ENCODE measurements at regions not wholly inside any gene's neighbourhood (a gene's known extent, or its start where the extent isn't known, plus 50 kb on each side); places are given as distances from the start of the nearest gene placed in this dataset.

DNA sequence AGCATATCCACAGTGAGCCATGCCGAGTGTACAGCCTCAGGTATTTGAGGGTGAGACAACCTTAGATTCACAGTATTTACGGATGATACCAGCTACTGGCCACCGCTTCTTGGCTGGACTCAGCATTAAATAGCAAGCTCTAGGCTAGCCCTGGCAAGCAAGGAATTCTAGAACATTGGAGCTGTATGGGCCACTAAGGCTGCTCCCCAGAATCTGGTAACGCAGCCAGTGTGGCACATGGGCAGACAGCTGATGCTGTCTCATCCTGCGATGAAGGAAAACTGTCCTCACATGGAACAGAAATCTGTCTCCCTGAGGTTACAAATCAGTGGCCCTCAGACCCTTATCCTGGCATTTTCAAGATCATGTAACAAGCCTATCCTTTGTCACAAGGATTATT is 57.6 kb upstream of the RGMA start:
- Histone ChIP-seq H3K79me1 (replicated peaks; ENCODE audit: low read length, poor library complexity, severe bottlenecking) (no peaks in the 10 kb centered on the region), H4K8ac (ENCODE audit: low read length) (no peak overlapping the region), H3K36me3 (ENCODE audit: control insufficient read depth in 1 of 2, insufficient read depth in 2 of 2, low read depth in 1 of 2, low read length in 2 of 2) (no peaks in the 10 kb centered on the region), H3K27ac (ENCODE audit: low read length, poor library complexity, severe bottlenecking) (no peak overlapping the region), H2BK120ac (ENCODE audit: low read depth, low read length) (no peak overlapping the region), H3K4me1 (ENCODE audit: control insufficient read depth, insufficient read depth, low read depth, low read length) (no peaks in the 10 kb centered on the region), H2BK12ac (ENCODE audit: low read length in 2 of 2) (no peak overlapping the region), H2AFZ (ENCODE audit: low read depth, low read length) (no peak overlapping the region), H3K4me2 (ENCODE audit: low read length, poor library complexity, severe bottlenecking) (no peak overlapping the region), H2BK15ac (ENCODE audit: low read depth, poor library complexity, severe bottlenecking) (no peak overlapping the region), H2BK5ac (ENCODE audit: low read depth, low read length, poor library complexity, severe bottlenecking) (no peak overlapping the region), H3K18ac (ENCODE audit: low read depth in 1 of 2, low read length in 2 of 2) (no peak overlapping the region), H4K91ac (ENCODE audit: low read length) (no peak overlapping the region), H3K4me3 (ENCODE audit: insufficient read depth in 1 of 2, low read depth in 1 of 2, low read length in 2 of 2) (no peak overlapping the region), H3K9me3 (ENCODE audit: control insufficient read depth, low read length) (no peaks in the 10 kb centered on the region), H3K23ac (ENCODE audit: low read length in 2 of 2) (no peak overlapping the region), H3K27me3 (ENCODE audit: control insufficient read depth in 1 of 2, insufficient read depth in 1 of 2, low read length in 2 of 2) (no peaks in the 10 kb centered on the region), H3K9ac (ENCODE audit: low read length) (no peak overlapping the region), H3K14ac (ENCODE audit: low read length in 2 of 2) (no peak overlapping the region), H3K4ac (ENCODE audit: low read depth in 1 of 2, low read length in 2 of 2) (no peak overlapping the region), H2AK5ac (ENCODE audit: low read length, severe bottlenecking) (no peak overlapping the region)
- DNase-seq = no peak
- 91% methylated on average over 5 of the region's 5 CpGs for WGBS

DNA sequence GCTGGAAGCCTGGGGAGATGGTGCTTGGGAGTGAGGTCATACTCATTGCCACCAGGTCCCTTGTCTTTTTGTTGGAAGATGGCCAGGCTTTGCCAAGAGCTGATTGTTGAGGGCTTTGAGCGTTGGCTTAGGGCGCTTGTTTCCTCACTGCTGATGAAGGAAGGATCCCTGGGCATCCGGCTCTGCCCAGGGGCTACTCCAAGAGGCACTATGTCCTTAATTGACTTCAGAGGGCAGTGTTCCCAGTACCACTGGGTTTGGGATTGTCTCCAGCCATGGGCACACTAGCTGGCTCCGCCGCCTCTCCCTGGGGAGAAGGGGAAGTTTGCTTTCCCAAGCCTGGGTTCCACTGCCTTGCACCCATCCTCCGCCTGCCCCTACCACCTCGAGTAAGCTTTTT is 57.2 kb upstream of the RGMA start:
- DNase-seq = no peak
- Histone ChIP-seq H2BK12ac (ENCODE audit: low read length in 2 of 2) (no peak overlapping the region), H4K91ac (ENCODE audit: low read length) (no peak overlapping the region), H3K36me3 (ENCODE audit: control insufficient read depth in 1 of 2, insufficient read depth in 2 of 2, low read depth in 1 of 2, low read length in 2 of 2) (no peaks in the 10 kb centered on the region), H3K4me1 (ENCODE audit: control insufficient read depth, insufficient read depth, low read depth, low read length) (no peaks in the 10 kb centered on the region), H3K27me3 (ENCODE audit: control insufficient read depth in 1 of 2, insufficient read depth in 1 of 2, low read length in 2 of 2) (no peaks in the 10 kb centered on the region), H4K8ac (ENCODE audit: low read length) (no peak overlapping the region), H3K27ac (ENCODE audit: low read length, poor library complexity, severe bottlenecking) (no peak overlapping the region), H3K23ac (ENCODE audit: low read length in 2 of 2) (no peak overlapping the region), H3K9ac (ENCODE audit: low read length) (no peak overlapping the region), H2AFZ (ENCODE audit: low read depth, low read length) (no peak overlapping the region), H3K4ac (ENCODE audit: low read depth in 1 of 2, low read length in 2 of 2) (no peak overlapping the region), H3K79me1 (replicated peaks; ENCODE audit: low read length, poor library complexity, severe bottlenecking) (no peaks in the 10 kb centered on the region), H2AK5ac (ENCODE audit: low read length, severe bottlenecking) (no peak overlapping the region), H3K9me3 (ENCODE audit: control insufficient read depth, low read length) (no peaks in the 10 kb centered on the region), H2BK15ac (ENCODE audit: low read depth, poor library complexity, severe bottlenecking) (no peak overlapping the region), H2BK120ac (ENCODE audit: low read depth, low read length) (no peak overlapping the region), H3K4me2 (ENCODE audit: low read length, poor library complexity, severe bottlenecking) (no peak overlapping the region), H3K14ac (ENCODE audit: low read length in 2 of 2) (no peak overlapping the region), H3K4me3 (ENCODE audit: insufficient read depth in 1 of 2, low read depth in 1 of 2, low read length in 2 of 2) (no peak overlapping the region), H3K18ac (ENCODE audit: low read depth in 1 of 2, low read length in 2 of 2) (no peak overlapping the region), H2BK5ac (ENCODE audit: low read depth, low read length, poor library complexity, severe bottlenecking) (no peak overlapping the region)
- WGBS = 58% methylated on average over 7 of the region's 7 CpGs

DNA sequence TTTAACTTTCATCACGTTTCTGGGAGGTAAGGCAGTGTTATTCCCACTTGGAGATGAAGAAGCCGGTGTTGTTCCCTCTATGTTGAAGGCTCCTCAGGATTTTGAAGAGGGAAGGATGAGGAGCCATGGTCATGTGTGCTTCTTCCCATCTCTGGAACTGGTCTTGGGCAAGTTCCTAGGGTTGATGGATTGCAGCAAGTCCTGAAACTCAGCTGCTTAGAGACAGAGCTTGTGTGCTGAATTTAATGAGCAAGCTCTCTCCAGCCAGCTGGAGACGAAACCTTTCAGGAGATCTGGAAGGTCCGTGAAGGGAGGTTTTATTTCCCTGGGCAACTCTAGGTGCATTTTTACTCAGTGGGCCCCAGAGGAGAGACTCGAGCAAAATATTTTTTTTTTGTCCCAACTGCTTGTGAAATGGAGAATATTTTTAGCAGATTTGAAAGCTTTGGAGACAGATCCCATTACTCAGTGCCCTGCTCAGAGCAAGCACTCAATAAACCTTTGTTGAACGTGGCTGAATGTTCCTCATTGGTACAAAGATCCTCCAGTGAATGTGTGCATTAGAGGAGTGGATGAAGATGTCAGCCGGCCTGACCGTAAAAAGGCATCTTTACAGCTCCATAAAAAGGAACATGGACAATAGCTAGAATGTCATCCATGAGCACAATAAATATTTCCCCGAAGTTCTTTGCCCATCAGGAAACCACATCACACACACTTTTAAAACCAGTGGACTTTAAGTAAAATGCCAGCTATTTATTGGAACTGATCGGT is 55.6 kb upstream of the RGMA start:
- Histone ChIP-seq H3K36me3 (ENCODE audit: control insufficient read depth in 1 of 2, insufficient read depth in 2 of 2, low read depth in 1 of 2, low read length in 2 of 2) (no peaks in the 10 kb centered on the region), H3K18ac (ENCODE audit: low read depth in 1 of 2, low read length in 2 of 2) (no peak overlapping the region), H2BK12ac (ENCODE audit: low read length in 2 of 2) (no peak overlapping the region), H2BK15ac (ENCODE audit: low read depth, poor library complexity, severe bottlenecking) (no peak overlapping the region), H3K27me3 (ENCODE audit: control insufficient read depth in 1 of 2, insufficient read depth in 1 of 2, low read length in 2 of 2) (no peaks in the 10 kb centered on the region), H3K4ac (ENCODE audit: low read depth in 1 of 2, low read length in 2 of 2) (no peak overlapping the region), H2BK5ac (ENCODE audit: low read depth, low read length, poor library complexity, severe bottlenecking) (no peak overlapping the region), H3K14ac (ENCODE audit: low read length in 2 of 2) (no peak overlapping the region), H3K27ac (ENCODE audit: low read length, poor library complexity, severe bottlenecking) (no peak overlapping the region), H3K4me2 (ENCODE audit: low read length, poor library complexity, severe bottlenecking) (no peak overlapping the region), H3K4me3 (ENCODE audit: insufficient read depth in 1 of 2, low read depth in 1 of 2, low read length in 2 of 2) (no peak overlapping the region), H3K79me1 (replicated peaks; ENCODE audit: low read length, poor library complexity, severe bottlenecking) (no peaks in the 10 kb centered on the region), H3K4me1 (ENCODE audit: control insufficient read depth, insufficient read depth, low read depth, low read length) (no peaks in the 10 kb centered on the region), H4K8ac (ENCODE audit: low read length) (no peak overlapping the region), H2AFZ (ENCODE audit: low read depth, low read length) (no peak overlapping the region), H3K23ac (ENCODE audit: low read length in 2 of 2) (no peak overlapping the region), H3K9me3 (ENCODE audit: control insufficient read depth, low read length) (no peaks in the 10 kb centered on the region), H2AK5ac (ENCODE audit: low read length, severe bottlenecking) (no peak overlapping the region), H2BK120ac (ENCODE audit: low read depth, low read length) (no peak overlapping the region), H3K9ac (ENCODE audit: low read length) (no peak overlapping the region), H4K91ac (ENCODE audit: low read length) (no peak overlapping the region)
- WGBS = 65% methylated on average over 8 of the region's 10 CpGs
- DNase-seq = no peak

DNA sequence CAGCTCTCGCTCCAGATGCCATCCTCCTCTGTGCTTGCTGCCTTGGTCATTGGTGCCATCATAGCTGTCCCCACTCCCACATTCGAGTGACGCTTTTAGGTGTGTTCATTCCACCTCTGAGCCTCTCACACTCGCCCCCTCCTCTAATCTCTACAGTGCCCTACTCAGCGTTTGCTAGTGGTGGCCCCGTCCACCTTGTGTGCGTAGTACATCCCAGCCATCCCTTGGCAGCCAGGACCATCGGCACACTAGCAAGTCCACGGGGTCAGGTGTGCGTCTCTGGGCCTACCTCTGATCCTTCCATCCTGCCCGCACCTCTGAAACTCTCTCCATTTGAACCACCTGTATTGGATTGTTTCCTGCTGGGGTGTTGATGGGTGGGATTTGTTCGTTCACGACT is 54.2 kb upstream of the RGMA start:
- Histone ChIP-seq H3K14ac (ENCODE audit: low read length in 2 of 2) (no peak overlapping the region), H3K23ac (ENCODE audit: low read length in 2 of 2) (no peak overlapping the region), H3K9me3 (ENCODE audit: control insufficient read depth, low read length) (no peaks in the 10 kb centered on the region), H2BK5ac (ENCODE audit: low read depth, low read length, poor library complexity, severe bottlenecking) (no peak overlapping the region), H3K18ac (ENCODE audit: low read depth in 1 of 2, low read length in 2 of 2) (no peak overlapping the region), H3K27me3 (ENCODE audit: control insufficient read depth in 1 of 2, insufficient read depth in 1 of 2, low read length in 2 of 2) (no peaks in the 10 kb centered on the region), H3K27ac (ENCODE audit: low read length, poor library complexity, severe bottlenecking) (no peak overlapping the region), H3K4ac (ENCODE audit: low read depth in 1 of 2, low read length in 2 of 2) (no peak overlapping the region), H3K4me2 (ENCODE audit: low read length, poor library complexity, severe bottlenecking) (no peak overlapping the region), H2AK5ac (ENCODE audit: low read length, severe bottlenecking) (no peak overlapping the region), H4K8ac (ENCODE audit: low read length) (no peak overlapping the region), H3K4me1 (ENCODE audit: control insufficient read depth, insufficient read depth, low read depth, low read length) (no peaks in the 10 kb centered on the region), H3K79me1 (replicated peaks; ENCODE audit: low read length, poor library complexity, severe bottlenecking) (no peaks in the 10 kb centered on the region), H2AFZ (ENCODE audit: low read depth, low read length) (no peak overlapping the region), H3K36me3 (ENCODE audit: control insufficient read depth in 1 of 2, insufficient read depth in 2 of 2, low read depth in 1 of 2, low read length in 2 of 2) (no peaks in the 10 kb centered on the region), H4K91ac (ENCODE audit: low read length) (no peak overlapping the region), H2BK120ac (ENCODE audit: low read depth, low read length) (no peak overlapping the region), H3K4me3 (ENCODE audit: insufficient read depth in 1 of 2, low read depth in 1 of 2, low read length in 2 of 2) (no peak overlapping the region), H3K9ac (ENCODE audit: low read length) (no peak overlapping the region), H2BK12ac (ENCODE audit: low read length in 2 of 2) (no peak overlapping the region), H2BK15ac (ENCODE audit: low read depth, poor library complexity, severe bottlenecking) (no peak overlapping the region)
- 88% methylated on average over 13 of the region's 13 CpGs for WGBS
- no peak for DNase-seq
